Putamen (tissue), 1 donor: ENCODE measurements at regions not wholly inside any gene's neighbourhood (a gene's known extent, or its start where the extent isn't known, plus 50 kb on each side); places are given as distances from the start of the nearest gene placed in this dataset.
"Not testable (repeated sequence)": the region's sequence is repeated elsewhere in the genome, so short reads cannot be mapped to it uniquely, and the experiment has no call there.

ENCODE experiments used
- DNase-seq: peaks from one replicate; pipeline ENCODE4 v3.0.0-alpha.2; 2016; ENCODE audit warnings: low spot score

- no peak for DNase-seq
These were observed 208.5 kb upstream of the ZSWIM2 start for GRCh38 chr2:187057466-187057865.

DNA sequence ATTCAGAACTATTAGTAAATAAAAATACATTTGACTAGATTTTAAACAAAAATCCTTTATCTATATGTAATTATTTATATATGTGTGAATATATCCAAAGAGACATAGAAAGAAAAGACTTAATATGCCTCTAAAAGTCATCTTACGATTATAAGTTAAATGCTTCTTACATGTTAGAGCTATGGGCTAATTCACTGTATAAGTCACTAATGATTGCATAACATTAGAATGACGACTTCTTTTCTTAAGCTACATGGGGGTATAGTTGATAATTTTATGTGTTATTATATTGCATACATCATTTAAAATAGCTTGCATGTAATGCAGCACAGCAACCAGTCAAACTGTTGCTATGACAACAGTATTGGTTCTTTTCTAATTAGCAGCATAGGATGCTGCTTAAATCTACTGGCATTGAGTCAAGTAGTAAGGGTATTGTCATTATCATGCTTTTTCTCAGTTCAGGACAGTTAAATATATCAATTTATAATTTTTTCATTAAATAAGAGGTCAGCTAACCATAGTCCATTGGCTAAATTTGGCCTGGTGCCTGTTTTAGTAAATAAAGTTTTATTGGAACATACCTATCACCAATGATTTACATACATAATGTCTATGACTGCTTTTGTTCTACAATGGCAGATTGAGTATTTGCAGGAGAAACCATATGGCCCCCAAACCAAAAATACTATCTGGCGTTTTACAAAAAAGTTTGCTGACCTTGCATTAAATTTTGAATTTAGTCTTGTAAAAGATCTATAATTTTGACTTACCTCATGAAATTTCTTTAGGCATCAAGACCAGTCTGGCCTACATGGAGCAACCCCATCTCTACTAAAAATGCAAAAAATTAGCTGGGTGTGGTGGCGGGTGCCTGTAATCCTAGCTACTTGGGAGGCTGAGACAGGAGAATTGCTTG, 207.7 kb upstream of the ZSWIM2 start:
- no peak for DNase-seq

GRCh38 chr2:187055463-187055862, 206.5 kb upstream of the ZSWIM2 start:
- DNase-seq, result no peak

GRCh38 chr2:187054501-187055319, 205.7 kb upstream of the ZSWIM2 start:
- no peak for DNase-seq

DNA sequence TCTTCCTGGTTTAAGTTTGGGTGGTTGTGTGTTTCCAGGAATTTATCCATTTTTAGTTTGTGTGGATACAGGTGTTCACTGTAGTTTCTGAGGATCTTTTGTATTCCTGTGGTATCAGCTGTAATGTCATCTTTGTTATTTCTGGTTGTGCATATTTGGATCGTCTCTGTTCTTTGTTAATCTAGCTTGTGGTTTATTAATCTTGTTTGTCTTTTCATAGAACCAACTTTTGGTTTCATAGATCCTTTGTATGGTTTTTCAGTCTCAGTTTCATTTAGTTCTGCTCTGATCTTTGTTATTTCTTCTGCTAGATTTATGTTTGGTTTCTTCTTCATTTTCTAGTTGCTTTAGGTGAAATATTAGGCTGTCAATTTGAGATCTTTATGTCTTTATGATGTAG, 202.4 kb upstream of the ZSWIM2 start:
- no peak for DNase-seq

DNA sequence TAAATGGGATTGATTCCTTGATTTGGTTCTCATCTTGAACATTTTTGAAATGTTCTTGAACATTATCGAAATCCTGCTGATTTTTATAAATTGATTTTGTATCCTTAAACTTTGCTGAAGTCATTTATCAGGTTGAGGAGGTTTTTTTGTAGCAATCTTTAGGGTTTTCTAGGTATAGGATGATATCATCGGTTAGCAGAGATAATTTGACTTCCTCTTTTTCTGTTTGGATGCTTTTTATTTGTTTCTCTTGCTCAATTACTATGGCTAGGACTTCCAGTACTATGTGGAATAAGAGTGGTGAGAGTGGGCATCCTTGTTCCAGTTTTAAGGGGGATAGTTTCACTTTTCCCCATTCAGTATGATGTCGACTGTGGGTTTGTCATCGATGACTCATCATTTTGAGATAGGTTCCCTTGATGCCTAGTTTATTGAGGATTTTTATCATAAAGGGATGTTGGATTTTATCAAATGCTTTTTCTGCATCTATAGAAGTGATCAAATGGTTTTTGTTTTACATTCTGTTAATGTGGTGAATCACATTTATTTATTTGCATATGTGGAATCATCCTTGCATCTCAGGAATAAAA, 201.5 kb upstream of the ZSWIM2 start:
- no peak for DNase-seq

- DNase-seq, result no peak
These were observed 188.3 kb upstream of the ZSWIM2 start for GRCh38 chr2:187037310-187037709.

- no peak for DNase-seq
These were observed 185.5 kb upstream of the ZSWIM2 start for GRCh38 chr2:187034434-187034833.

GRCh38 chr2:187024739-187025138, 175.8 kb upstream of the ZSWIM2 start:
- no peak for DNase-seq

- not testable (repeated sequence) for DNase-seq
These were observed 175.0 kb upstream of the ZSWIM2 start for GRCh38 chr2:187023996-187024395.

DNA sequence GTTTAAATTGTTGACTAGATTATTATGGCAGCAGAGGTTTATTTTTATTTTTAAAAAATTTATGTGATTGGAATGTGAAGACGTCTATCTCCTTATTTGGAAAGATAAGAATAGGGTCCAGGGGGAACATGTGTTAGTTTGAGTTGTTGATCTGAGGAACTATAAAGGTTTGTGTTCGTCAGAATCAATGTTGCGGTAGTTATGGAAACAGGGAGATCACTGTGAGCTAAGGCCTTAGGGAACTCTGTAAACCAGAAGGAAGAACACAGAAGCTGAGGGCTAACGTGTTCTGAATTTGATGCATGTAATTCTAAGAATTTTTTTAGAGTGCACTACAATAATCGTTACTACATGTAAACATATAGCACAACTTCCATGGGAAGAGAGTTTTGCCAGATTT, 168.5 kb upstream of the ZSWIM2 start:
- no peak for DNase-seq

GRCh38 chr2:187013058-187013457, 164.1 kb upstream of the ZSWIM2 start:
- DNase-seq, result no peak

DNA sequence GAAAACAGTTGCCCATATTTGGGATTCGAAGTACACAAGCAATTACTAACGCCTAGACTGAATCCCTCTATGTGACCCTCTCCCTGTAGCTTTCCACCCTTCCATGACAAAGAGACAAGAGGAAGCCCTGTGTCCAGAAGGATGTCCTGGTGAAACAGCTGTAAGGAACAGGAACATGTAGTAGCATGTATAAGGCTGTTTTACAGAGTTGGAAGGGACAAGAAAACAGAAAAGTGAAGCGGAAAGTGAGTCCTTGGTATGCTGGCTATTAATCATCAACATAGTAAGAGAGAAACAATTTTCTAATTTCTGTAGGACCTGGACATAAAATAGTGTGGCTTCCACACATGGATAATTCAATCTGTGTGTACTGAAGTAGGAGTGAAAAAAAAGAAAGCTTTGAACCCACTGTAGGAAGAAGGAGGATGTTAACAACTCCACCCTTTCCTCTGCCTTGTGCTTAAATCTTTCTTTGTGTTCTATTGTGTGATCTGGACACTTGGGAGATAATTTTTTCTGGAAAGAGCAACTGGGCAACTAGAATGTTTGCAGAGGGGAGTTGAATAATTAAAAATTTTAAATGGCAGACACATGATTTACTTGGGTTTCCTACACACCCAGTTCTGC, 162.3 kb upstream of the ZSWIM2 start:
- DNase-seq, result no peak

GRCh38 chr2:187009483-187010239, 160.7 kb upstream of the ZSWIM2 start:
- no peak for DNase-seq

- DNase-seq, result no peak
These were observed 159.1 kb upstream of the ZSWIM2 start for GRCh38 chr2:187008111-187008510.

GRCh38 chr2:187003611-187004010, 154.6 kb upstream of the ZSWIM2 start:
- no peak for DNase-seq

DNA sequence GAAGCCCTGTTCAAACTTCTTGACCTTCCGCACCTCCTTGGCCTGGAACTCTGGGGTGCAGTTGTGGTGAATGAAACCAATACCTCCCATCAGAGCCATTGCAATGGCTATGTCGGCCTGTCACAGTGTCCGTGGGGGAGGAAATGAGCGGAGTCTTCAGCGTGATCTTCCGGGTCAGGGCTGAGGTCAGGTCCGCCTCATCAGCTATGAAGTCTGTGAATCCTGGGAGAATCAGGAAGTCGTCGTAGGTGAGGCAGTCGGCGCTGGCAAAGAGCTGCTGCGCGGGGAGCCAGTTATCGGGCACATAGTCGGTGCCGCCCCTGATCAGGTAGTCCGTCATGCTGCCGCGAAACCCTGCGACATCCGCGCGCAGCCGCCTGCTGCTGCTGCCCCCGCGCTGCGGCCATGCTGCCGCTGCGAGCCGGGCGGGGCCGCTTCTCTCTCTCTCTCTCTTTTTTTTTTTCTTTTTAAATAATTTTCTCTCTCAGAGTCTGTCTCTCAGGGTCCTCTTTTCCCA, 154.1 kb upstream of the ZSWIM2 start:
- DNase-seq, result no peak

- no peak for DNase-seq
These were observed 153.3 kb upstream of the ZSWIM2 start for GRCh38 chr2:187002242-187002641.

DNA sequence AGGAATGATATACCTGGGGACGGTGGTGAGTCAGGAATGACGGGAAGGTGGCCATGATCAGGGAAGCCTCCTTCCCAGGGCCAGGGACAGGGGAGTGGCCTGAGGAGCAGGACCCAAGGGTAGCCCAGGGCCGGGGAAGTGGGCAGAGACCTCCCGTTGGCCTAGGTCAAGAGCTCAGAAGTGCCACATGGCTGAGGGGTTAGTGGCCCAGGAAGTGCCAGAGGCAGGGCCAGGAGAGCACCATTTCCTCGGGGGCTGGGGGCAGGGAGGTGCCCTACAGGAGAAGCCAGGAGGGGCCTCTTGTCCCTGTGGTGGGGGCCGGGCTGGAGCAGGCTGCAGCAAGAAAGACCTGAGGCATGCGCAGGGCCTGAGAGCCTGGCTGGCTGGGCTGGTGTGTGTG, 152.3 kb upstream of the ZSWIM2 start:
- DNase-seq, result no peak

GRCh38 chr2:186995092-186995491, 146.1 kb upstream of the ZSWIM2 start:
- no peak for DNase-seq

- no peak for DNase-seq
These were observed 143.6 kb upstream of the ZSWIM2 start for GRCh38 chr2:186992597-186992996.
